B cell (primary cell): ENCODE measurements at regions not wholly inside any gene's neighbourhood (a gene's known extent, or its start where the extent isn't known, plus 50 kb on each side); places are given as distances from the start of the nearest gene placed in this dataset.

Source experiments
- ATAC-seq: fragments of 200-7000 bp; cut with Tn5 transposase; one replicate; pipeline ENCODE4 v1.10.0; 2021; ENCODE audit warnings: low read depth, mild to moderate bottlenecking, moderate number of reproducible peaks, moderate library complexity
- CTCF ChIA-PET: fragments of 350-600 bp; sonication (Branson Sonifier 250); formaldehyde crosslinking; loops from one replicate; lab custom pipeline; 2021; ENCODE audit warnings: antibody characterized with exemption, inconsistent platforms; lab: Charles Lee
- POLR2A ChIA-PET: fragments of 350-600 bp; sonication (Branson Sonifier 250); formaldehyde crosslinking; loops from one replicate; lab custom pipeline; 2021; ENCODE audit warnings: antibody characterized with exemption; lab: Charles Lee
- DNase-seq: peaks from one replicate; pipeline ENCODE4 v3.0.0; 2013
- H2AFZ ChIP-seq: 2 replicates; pipeline ENCODE4 v1.6.1; 2012; ENCODE audit warnings: mild to moderate bottlenecking, low read depth, low read length; ENCODE audit not compliant: insufficient read depth, poor library complexity, severe bottlenecking
- H3K27ac ChIP-seq, 2 donors: 1 replicate in 1 of 2; 2 replicates in 1 of 2; pipeline ENCODE4 v1.5.1; 2012 to 2013; ENCODE audit warnings: low read length in 2 of 2, mild to moderate bottlenecking in 2 of 2, moderate library complexity in 1 of 2
- H3K27me3 ChIP-seq, 4 experiments: fragments of 200-600 bp in 1 of 4; sonication (generic) in 1 of 4; replicated peaks in 1 of 4; 1 replicate in 2 of 4; 2 replicates in 2 of 4; pipeline versions ENCODE4 v1.6.1 to v1.7.0; 2013 to 2016; ENCODE audit warnings: low read length in 3 of 4, mild to moderate bottlenecking in 2 of 4, mixed read lengths in 1 of 4, moderate library complexity in 1 of 4; ENCODE audit not compliant: insufficient read depth in 4 of 4, control insufficient read depth in 3 of 4; ENCODE audit errors: control extremely low read depth in 1 of 4
- H3K36me3 ChIP-seq, 2 experiments: replicated peaks in 1 of 2; 1 replicate in 1 of 2; 2 replicates in 1 of 2; pipeline versions ENCODE4 v1.6.1 to v1.7.1; 2013; ENCODE audit warnings: low read length in 1 of 2; ENCODE audit not compliant: insufficient read depth in 2 of 2, control insufficient read depth in 1 of 2; ENCODE audit errors: control extremely low read depth in 1 of 2, extremely low read depth in 1 of 2
- H3K4me1 ChIP-seq, 2 donors: fragments of 200-600 bp in 1 of 2; sonication (generic) in 1 of 2; 1 replicate in 1 of 2; 2 replicates in 1 of 2; pipeline versions ENCODE4 v1.5.1 to v1.6.1; 2013 to 2017; ENCODE audit warnings: low read length in 2 of 2; ENCODE audit not compliant: control insufficient read depth in 2 of 2, insufficient read depth in 2 of 2
- H3K4me2 ChIP-seq: replicated peaks from 2 replicates; pipeline ENCODE3; 2012; ENCODE audit warnings: mild to moderate bottlenecking, low read depth, low read length; ENCODE audit not compliant: poor library complexity, severe bottlenecking
- H3K4me3 ChIP-seq, 5 experiments: fragments of 200-600 bp in 1 of 5; sonication (generic) in 1 of 5; 1 replicate in 3 of 5; 2 replicates in 2 of 5; pipeline versions ENCODE4 v1.5.1 to v1.7.0; 2011 to 2016; ENCODE audit warnings: low read length in 4 of 5, mild to moderate bottlenecking in 4 of 5, low read depth in 2 of 5, control low read depth in 1 of 5, moderate library complexity in 1 of 5; ENCODE audit not compliant: insufficient read depth in 1 of 5; ENCODE audit errors: control extremely low read depth in 1 of 5, extremely low read depth in 1 of 5
- H3K79me2 ChIP-seq: fragments of 200-600 bp; sonication (generic); one replicate; pipeline ENCODE4 v1.6.0; 2016; ENCODE audit warnings: low read length; ENCODE audit not compliant: control insufficient read depth, insufficient read depth
- H3K9ac ChIP-seq: fragments of 200-600 bp; sonication (generic); 2 replicates; pipeline ENCODE4 v1.6.1; 2017; ENCODE audit warnings: mild to moderate bottlenecking, low read length, moderate library complexity
- H3K9me3 ChIP-seq, 3 donors: one replicate each; pipeline versions ENCODE4 v1.6.1 to v1.7.1; 2013; ENCODE audit warnings: low read length in 2 of 3; ENCODE audit not compliant: control insufficient read depth in 2 of 3, insufficient read depth in 1 of 3; ENCODE audit errors: control extremely low read depth in 1 of 3
- H4K20me1 ChIP-seq: 2 replicates; pipeline ENCODE4 v1.6.0; 2012; ENCODE audit warnings: mild to moderate bottlenecking, low read length; ENCODE audit not compliant: insufficient read depth, control insufficient read depth, poor library complexity, severe bottlenecking
- H3K27ac Mint-ChIP-seq: one replicate; pipeline ENCODE4 v1.8.0; 2021; ENCODE audit warnings: mixed read lengths
- H3K27me3 Mint-ChIP-seq: one replicate; pipeline ENCODE4 v1.8.0; 2021; ENCODE audit warnings: mixed read lengths
- H3K4me1 Mint-ChIP-seq: one replicate; pipeline ENCODE4 v1.8.0; 2021; ENCODE audit warnings: mixed read lengths
- H3K4me3 Mint-ChIP-seq: one replicate; pipeline ENCODE4 v1.8.0; 2021; ENCODE audit warnings: mixed read lengths
- H3K9me3 Mint-ChIP-seq: one replicate; pipeline ENCODE4 v1.8.0; 2022; ENCODE audit warnings: mixed read lengths; ENCODE audit not compliant: insufficient read depth
- EZH2 ChIP-seq: IDR thresholded peaks from 2 replicates; pipeline ENCODE4 v1.6.1; 2012; ENCODE audit warnings: borderline replicate concordance, low read depth, mild to moderate bottlenecking, moderate library complexity, low read length; ENCODE audit not compliant: insufficient read depth, poor library complexity, severe bottlenecking
- WGBS: methylation state at CpG from one replicate; pipeline ENCODE4 v1.1.5; 2013; ENCODE audit warnings: missing lambda C conversion rate; ENCODE audit not compliant: insufficient coverage; 5-methylcytosine and 5-hydroxymethylcytosine counted together
- intact Hi-C: fragments of 100-400 bp; cut with micrococcal nuclease; formaldehyde crosslinking; loops from one replicate; pipeline ENCODE4 v1.10.0; 2022
- TF ChIP-seq, protein P1 (sequence below): fragments of 200-600 bp; IDR thresholded peaks from one replicate; pipeline ENCODE4 v1.8.0; 2022; ENCODE audit warnings: antibody characterized with exemption, mild to moderate bottlenecking

DNA sequence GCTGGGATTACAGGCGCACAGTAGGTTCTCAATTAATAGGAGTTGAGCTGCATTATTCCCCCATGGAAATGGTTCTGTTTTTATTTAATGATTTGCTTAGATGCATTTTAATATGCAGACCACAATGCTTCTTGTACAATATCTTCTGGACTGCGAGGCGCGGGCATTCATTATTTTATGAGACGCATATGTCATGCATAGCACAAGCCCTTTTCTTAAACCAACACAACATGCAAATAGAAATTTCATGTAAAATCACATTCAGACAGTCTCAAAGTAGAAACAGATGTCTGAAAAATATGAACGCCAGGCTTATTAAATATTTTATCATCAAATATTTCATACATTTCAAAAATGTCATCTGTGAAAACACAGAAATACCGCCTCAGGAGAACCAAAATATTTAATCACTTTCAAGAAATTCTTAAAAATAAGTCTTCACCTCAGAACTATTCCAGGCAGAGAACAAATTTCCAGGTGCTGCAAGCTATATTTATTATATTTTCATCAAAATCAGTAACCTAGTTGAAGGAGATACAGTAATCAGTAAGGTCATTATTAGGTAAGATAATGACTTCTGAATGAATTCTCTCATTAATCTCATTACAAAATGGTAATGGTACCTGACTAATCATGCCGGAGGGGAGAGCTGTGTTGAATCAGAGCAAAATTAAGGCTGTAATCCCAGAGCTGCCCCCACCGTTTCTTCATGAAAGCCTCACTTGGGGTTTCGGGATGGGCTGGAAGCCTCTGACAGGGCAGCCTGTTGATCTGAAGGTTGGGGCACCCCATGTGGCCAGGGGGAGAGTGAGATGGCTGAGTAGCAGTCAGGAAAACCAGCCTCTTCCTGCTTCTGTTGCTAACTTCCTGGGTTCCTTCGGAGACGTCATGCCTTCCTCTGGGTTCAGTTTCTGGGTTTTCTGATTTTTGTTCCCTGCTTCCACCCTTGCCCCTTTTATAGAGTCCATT is 133.9 kb upstream of the ZNF618 start:
- H2AFZ ChIP-seq = no peak overlapping the region
- Mint-ChIP-seq H3K9me3 (peaks cover 4% of the 10 kb centered on the region), H3K27me3 (peaks cover 14% of the 10 kb centered on the region), H3K4me1 (no peaks in the 10 kb centered on the region), H3K27ac (no peak overlapping the region), H3K4me3 (no peak overlapping the region)
- 71% methylated on average over 9 of the region's 12 CpGs for WGBS
- no peaks in the 10 kb centered on the region for H4K20me1 ChIP-seq
- H3K79me2 ChIP-seq = no peaks in the 10 kb centered on the region
- H3K36me3 ChIP-seq = no peaks in the 10 kb centered on the region
- DNase-seq (no peak), ATAC-seq (no peak)
- intact Hi-C loops = no loop called here
- peaks cover 0 to 6% (median 0%) of the 10 kb centered on the region in 4 experiments for H3K27me3 ChIP-seq
- H3K9ac ChIP-seq = no peak overlapping the region
- ChIA-PET CTCF (no interaction called here), POLR2A (no interaction called here)
- no peak overlapping the region for H3K4me3 ChIP-seq
- H3K9me3 ChIP-seq = peaks cover 0 to 3% (median 0%) of the 10 kb centered on the region in 3 donors
- no peak overlapping the region for H3K4me2 ChIP-seq
- no peak for TF ChIP-seq EZH2
- TF ChIP-seq, protein P1, sequence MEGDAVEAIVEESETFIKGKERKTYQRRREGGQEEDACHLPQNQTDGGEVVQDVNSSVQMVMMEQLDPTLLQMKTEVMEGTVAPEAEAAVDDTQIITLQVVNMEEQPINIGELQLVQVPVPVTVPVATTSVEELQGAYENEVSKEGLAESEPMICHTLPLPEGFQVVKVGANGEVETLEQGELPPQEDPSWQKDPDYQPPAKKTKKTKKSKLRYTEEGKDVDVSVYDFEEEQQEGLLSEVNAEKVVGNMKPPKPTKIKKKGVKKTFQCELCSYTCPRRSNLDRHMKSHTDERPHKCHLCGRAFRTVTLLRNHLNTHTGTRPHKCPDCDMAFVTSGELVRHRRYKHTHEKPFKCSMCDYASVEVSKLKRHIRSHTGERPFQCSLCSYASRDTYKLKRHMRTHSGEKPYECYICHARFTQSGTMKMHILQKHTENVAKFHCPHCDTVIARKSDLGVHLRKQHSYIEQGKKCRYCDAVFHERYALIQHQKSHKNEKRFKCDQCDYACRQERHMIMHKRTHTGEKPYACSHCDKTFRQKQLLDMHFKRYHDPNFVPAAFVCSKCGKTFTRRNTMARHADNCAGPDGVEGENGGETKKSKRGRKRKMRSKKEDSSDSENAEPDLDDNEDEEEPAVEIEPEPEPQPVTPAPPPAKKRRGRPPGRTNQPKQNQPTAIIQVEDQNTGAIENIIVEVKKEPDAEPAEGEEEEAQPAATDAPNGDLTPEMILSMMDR = no peak
- no peaks in the 10 kb centered on the region for H3K4me1 ChIP-seq
- no peak overlapping the region for H3K27ac ChIP-seq

DNA sequence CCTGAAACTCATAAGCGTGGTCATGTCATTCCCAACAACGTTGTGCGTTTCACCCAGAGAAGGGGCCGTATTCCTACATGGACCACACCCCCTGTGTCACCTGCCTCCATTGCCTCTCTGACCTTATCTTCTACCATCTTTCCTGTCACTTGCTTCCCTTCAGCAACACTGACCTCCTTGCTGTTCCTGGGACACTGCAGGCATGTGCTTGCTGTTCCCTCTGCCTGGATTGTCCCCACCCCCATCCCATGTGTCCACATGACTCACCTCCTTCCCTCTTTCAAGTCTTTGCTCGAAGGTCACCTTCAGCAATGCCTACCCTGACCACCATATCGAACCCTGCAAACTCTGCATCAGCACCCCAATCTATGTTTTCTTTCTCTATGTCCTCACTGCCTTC is 133.2 kb upstream of the ZNF618 start:
- no peak for TF ChIP-seq EZH2
- TF ChIP-seq, protein P1 = no peak
- Histone ChIP-seq H3K79me2 (no peaks in the 10 kb centered on the region), H3K4me3 (no peak overlapping the region), H2AFZ (no peak overlapping the region), H3K4me2 (no peak overlapping the region), H4K20me1 (no peaks in the 10 kb centered on the region), H3K36me3 (no peaks in the 10 kb centered on the region), H3K9ac (no peak overlapping the region), H3K9me3 (peaks cover 0 to 3% (median 0%) of the 10 kb centered on the region in 3 donors), H3K4me1 (no peaks in the 10 kb centered on the region), H3K27ac (no peak overlapping the region), H3K27me3 (peaks cover 0 to 6% (median 0%) of the 10 kb centered on the region in 4 experiments)
- H3K4me1 Mint-ChIP-seq = no peaks in the 10 kb centered on the region
- CTCF ChIA-PET = no interaction called here
- peaks cover 14% of the 10 kb centered on the region for H3K27me3 Mint-ChIP-seq
- H3K9me3 Mint-ChIP-seq = peaks cover 10% of the 10 kb centered on the region
- H3K4me3 Mint-ChIP-seq = no peak overlapping the region
- WGBS = 89% methylated on average over 6 of the region's 6 CpGs
- DNase-seq (no peak), ATAC-seq (no peak)
- H3K27ac Mint-ChIP-seq = no peak overlapping the region
- intact Hi-C loops = no loop called here
- POLR2A ChIA-PET = no interaction called here
